Left ventricle myocardium inferior (tissue), 1 donor: ENCODE measurements at regions not wholly inside any gene's neighbourhood (a gene's known extent, or its start where the extent isn't known, plus 50 kb on each side); places are given as distances from the start of the nearest gene placed in this dataset.
"Not testable (repeated sequence)": the region's sequence is repeated elsewhere in the genome, so short reads cannot be mapped to it uniquely, and the experiment has no call there.

ENCODE experiments used
- DNase-seq: peaks from one replicate; pipeline ENCODE4 v3.0.0-alpha.2; 2020
- H3K27ac ChIP-seq: fragments of 200-600 bp; replicated peaks from 2 replicates; pipeline ENCODE4 v1.8.0; 2021
- H3K27me3 ChIP-seq: fragments of 200-600 bp; 2 replicates; pipeline ENCODE4 v1.8.0; 2021; ENCODE audit warnings: low read depth
- H3K36me3 ChIP-seq: fragments of 200-600 bp; 2 replicates; pipeline ENCODE4 v1.8.0; 2021
- H3K4me1 ChIP-seq: fragments of 200-600 bp; 2 replicates; pipeline ENCODE4 v1.8.0; 2021
- H3K4me3 ChIP-seq: fragments of 200-600 bp; 2 replicates; pipeline ENCODE4 v1.8.0; 2021; ENCODE audit warnings: mild to moderate bottlenecking, moderate library complexity
- H3K9me3 ChIP-seq: fragments of 200-600 bp; replicated peaks from 2 replicates; pipeline ENCODE4 v1.8.0; 2021
- CTCF ChIP-seq: fragments of 200-600 bp; IDR thresholded peaks from 2 replicates; pipeline ENCODE4 v1.8.0; 2021; ENCODE audit warnings: antibody characterized with exemption, mild to moderate bottlenecking, borderline replicate concordance
- intact Hi-C: fragments of 100-400 bp; cut with micrococcal nuclease; formaldehyde crosslinking; loops from one replicate; pipeline ENCODE4 v1.11.0; 2022
- donor health status: DM: no; HTN: yes; CAD: no; lungs with severe emphysema.

- DNase-seq: no peak
- H3K27ac ChIP-seq: no peak overlapping the region
- no peaks in the 10 kb centered on the region for H3K27me3 ChIP-seq
- no peaks in the 10 kb centered on the region for H3K36me3 ChIP-seq
- peaks cover 16% of the 10 kb centered on the region for H3K4me1 ChIP-seq
- intact Hi-C loops: no loop called here
- H3K9me3 ChIP-seq: no peaks in the 10 kb centered on the region
- TF ChIP-seq CTCF: no peak
- H3K4me3 ChIP-seq: no peak overlapping the region
Observed at GRCh38 chr11:86145439-86146156, 76.7 kb upstream of the PICALM start.

- no peak for DNase-seq
- no peak for TF ChIP-seq CTCF
- Histone ChIP-seq H3K4me3 (no peak overlapping the region), H3K36me3 (no peaks in the 10 kb centered on the region), H3K4me1 (peaks cover 10% of the 10 kb centered on the region), H3K9me3 (no peaks in the 10 kb centered on the region), H3K27ac (no peak overlapping the region), H3K27me3 (no peaks in the 10 kb centered on the region)
- intact Hi-C loops: no loop called here
Observed at GRCh38 chr11:86144846-86145245, 76.0 kb upstream of the PICALM start.

- H3K9me3 ChIP-seq, intact Hi-C loops, H3K4me1 ChIP-seq, H3K36me3 ChIP-seq, H3K27me3 ChIP-seq, H3K4me3 ChIP-seq, DNase-seq: not testable (repeated sequence)
- H3K27ac ChIP-seq: peak overlapping the region; percentile 48
Observed at GRCh38 chr11:86144087-86144486, 75.2 kb upstream of the PICALM start.

GRCh38 chr11:86143087-86144030, 74.5 kb upstream of the PICALM start:
- Histone ChIP-seq H3K27me3 (no peaks in the 10 kb centered on the region), H3K36me3 (no peaks in the 10 kb centered on the region), H3K9me3 (no peaks in the 10 kb centered on the region), H3K4me3 (no peak overlapping the region), H3K27ac (peak overlapping the region; percentile 48), H3K4me1 (peaks cover 10% of the 10 kb centered on the region)
- peak; percentile 39 for DNase-seq
- intact Hi-C loops: no loop called here
- no peak for TF ChIP-seq CTCF

- no peak for DNase-seq
- Histone ChIP-seq H3K4me3 (no peak overlapping the region), H3K9me3 (no peaks in the 10 kb centered on the region), H3K4me1 (peaks cover 10% of the 10 kb centered on the region), H3K27ac (no peak overlapping the region), H3K27me3 (no peaks in the 10 kb centered on the region), H3K36me3 (no peaks in the 10 kb centered on the region)
- intact Hi-C loops: no loop called here
- no peak for TF ChIP-seq CTCF
Observed at GRCh38 chr11:86142170-86142569, 73.3 kb upstream of the PICALM start.

GRCh38 chr11:86141727-86142126, 72.8 kb upstream of the PICALM start:
- peak overlapping the region; percentile 21 for H3K27ac ChIP-seq
- no peaks in the 10 kb centered on the region for H3K27me3 ChIP-seq
- no peaks in the 10 kb centered on the region for H3K36me3 ChIP-seq
- no peaks in the 10 kb centered on the region for H3K9me3 ChIP-seq
- DNase-seq: no peak
- H3K4me1 ChIP-seq: peaks cover 10% of the 10 kb centered on the region
- intact Hi-C loops: no loop called here
- H3K4me3 ChIP-seq: no peak overlapping the region
- no peak for TF ChIP-seq CTCF
